ENCODE measurements at regions not wholly inside any gene's neighbourhood (a gene's known extent, or its start where the extent isn't known, plus 50 kb on each side); places are given as distances from the start of the nearest gene placed in this dataset.

DNA sequence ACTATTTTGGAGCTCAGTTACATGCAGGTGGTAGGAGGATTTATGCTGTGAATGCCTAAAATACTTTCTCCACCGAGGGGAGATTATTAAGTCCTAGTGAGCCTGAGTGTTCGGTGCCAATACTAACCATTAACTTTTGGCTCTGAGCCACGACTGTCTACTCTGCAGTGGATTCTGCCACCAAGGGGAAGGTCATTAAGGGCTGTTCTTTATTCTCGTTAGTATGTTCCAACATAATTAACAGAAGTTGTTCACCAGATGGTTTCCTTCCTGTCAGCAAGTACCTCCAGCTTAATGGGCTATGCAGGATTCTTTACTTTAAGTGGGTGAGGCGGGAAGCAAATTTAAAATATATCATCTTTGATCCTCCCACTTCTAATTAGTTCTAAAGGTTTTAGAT lies 326.3 kb downstream of the BMP4 start:
- TF ChIP-seq, protein P1, sequence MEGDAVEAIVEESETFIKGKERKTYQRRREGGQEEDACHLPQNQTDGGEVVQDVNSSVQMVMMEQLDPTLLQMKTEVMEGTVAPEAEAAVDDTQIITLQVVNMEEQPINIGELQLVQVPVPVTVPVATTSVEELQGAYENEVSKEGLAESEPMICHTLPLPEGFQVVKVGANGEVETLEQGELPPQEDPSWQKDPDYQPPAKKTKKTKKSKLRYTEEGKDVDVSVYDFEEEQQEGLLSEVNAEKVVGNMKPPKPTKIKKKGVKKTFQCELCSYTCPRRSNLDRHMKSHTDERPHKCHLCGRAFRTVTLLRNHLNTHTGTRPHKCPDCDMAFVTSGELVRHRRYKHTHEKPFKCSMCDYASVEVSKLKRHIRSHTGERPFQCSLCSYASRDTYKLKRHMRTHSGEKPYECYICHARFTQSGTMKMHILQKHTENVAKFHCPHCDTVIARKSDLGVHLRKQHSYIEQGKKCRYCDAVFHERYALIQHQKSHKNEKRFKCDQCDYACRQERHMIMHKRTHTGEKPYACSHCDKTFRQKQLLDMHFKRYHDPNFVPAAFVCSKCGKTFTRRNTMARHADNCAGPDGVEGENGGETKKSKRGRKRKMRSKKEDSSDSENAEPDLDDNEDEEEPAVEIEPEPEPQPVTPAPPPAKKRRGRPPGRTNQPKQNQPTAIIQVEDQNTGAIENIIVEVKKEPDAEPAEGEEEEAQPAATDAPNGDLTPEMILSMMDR (conservative IDR thresholded peaks at IDR 0.05 in 1 of 2, IDR thresholded peaks at IDR 0.05 in 1 of 2; ENCODE audit: extremely low read depth in 1 of 2, insufficient read depth in 1 of 2, low read depth in 1 of 2, low read length in 2 of 2) = no peak
- no peak for TF ChIP-seq EZH2 (IDR thresholded peaks at IDR 0.05; ENCODE audit: borderline replicate concordance, low read length)
